ENCODE measurements at regions not wholly inside any gene's neighbourhood (a gene's known extent, or its start where the extent isn't known, plus 50 kb on each side); places are given as distances from the start of the nearest gene placed in this dataset.

GRCh38 chr13:107438251-107438650 is 777.1 kb downstream of the LIG4 start:
- no peaks in the 10 kb centered on the region for H4K20me1 ChIP-seq (ENCODE audit: insufficient read depth, low read length)
- Mint-ChIP-seq H3K9me3 (ENCODE audit: unreplicated experiment) (no peaks in the 10 kb centered on the region), H3K27ac (ENCODE audit: unreplicated experiment) (no peak overlapping the region), H3K4me3 (ENCODE audit: unreplicated experiment) (no peak overlapping the region), H3K27me3 (ENCODE audit: low read depth, unreplicated experiment) (no peaks in the 10 kb centered on the region), H3K36me3 (ENCODE audit: low read depth, unreplicated experiment) (no peaks in the 10 kb centered on the region), H3K4me1 (ENCODE audit: low read depth, unreplicated experiment) (peaks cover 9% of the 10 kb centered on the region)
- H3K4me2 ChIP-seq (ENCODE audit: low read length), result no peak overlapping the region
- H3K4me1 ChIP-seq (ENCODE audit: insufficient read depth, low read length), result peaks cover 7% of the 10 kb centered on the region
- no peak overlapping the region for H3K27ac ChIP-seq (ENCODE audit: low read depth, low read length)
- no peaks in the 10 kb centered on the region for H3K79me2 ChIP-seq (ENCODE audit: insufficient read depth, low read length)
- no peak overlapping the region for H2AFZ ChIP-seq (ENCODE audit: low read depth, low read length)
- H3K4me3 ChIP-seq (ENCODE audit: insufficient read depth, low read depth, low read length), result no peak overlapping the region
- no peak for TF ChIP-seq CTCF (IDR thresholded peaks at IDR 0.05; ENCODE audit: insufficient read depth, low read depth, low read length)
- no peak for TF ChIP-seq EZH2 (IDR thresholded peaks at IDR 0.05; ENCODE audit: insufficient read depth, low read length)
- no peak for FAIRE-seq
- no peak overlapping the region for H3K9ac ChIP-seq (ENCODE audit: low read length)
- no peaks in the 10 kb centered on the region for H3K9me3 ChIP-seq (ENCODE audit: insufficient read depth, low read depth, low read length)
- no peaks in the 10 kb centered on the region for H3K36me3 ChIP-seq (ENCODE audit: insufficient read depth, low read length)
- no peak for DNase-seq (ENCODE audit: low read depth)
- no peaks in the 10 kb centered on the region for H3K27me3 ChIP-seq (ENCODE audit: insufficient read depth, low read length)

GRCh38 chr13:107434347-107434746 is 781.0 kb downstream of the LIG4 start:
- no peak overlapping the region for H3K4me3 ChIP-seq (ENCODE audit: insufficient read depth, low read depth, low read length)
- H3K9ac ChIP-seq (ENCODE audit: low read length), result no peak overlapping the region
- Mint-ChIP-seq H3K9me3 (ENCODE audit: unreplicated experiment) (no peaks in the 10 kb centered on the region), H3K36me3 (ENCODE audit: low read depth, unreplicated experiment) (no peaks in the 10 kb centered on the region), H3K4me3 (ENCODE audit: unreplicated experiment) (no peak overlapping the region), H3K27ac (ENCODE audit: unreplicated experiment) (no peak overlapping the region), H3K4me1 (ENCODE audit: low read depth, unreplicated experiment) (peaks cover under 1% of the 10 kb centered on the region), H3K27me3 (ENCODE audit: low read depth, unreplicated experiment) (no peaks in the 10 kb centered on the region)
- H4K20me1 ChIP-seq (ENCODE audit: insufficient read depth, low read length), result no peaks in the 10 kb centered on the region
- H3K36me3 ChIP-seq (ENCODE audit: insufficient read depth, low read length), result no peaks in the 10 kb centered on the region
- no peaks in the 10 kb centered on the region for H3K79me2 ChIP-seq (ENCODE audit: insufficient read depth, low read length)
- H3K27ac ChIP-seq (ENCODE audit: low read depth, low read length), result no peak overlapping the region
- no peaks in the 10 kb centered on the region for H3K27me3 ChIP-seq (ENCODE audit: insufficient read depth, low read length)
- DNase-seq (ENCODE audit: low read depth) (no peak), FAIRE-seq (no peak)
- no peak overlapping the region for H3K4me2 ChIP-seq (ENCODE audit: low read length)
- H2AFZ ChIP-seq (ENCODE audit: low read depth, low read length), result no peak overlapping the region
- no peaks in the 10 kb centered on the region for H3K9me3 ChIP-seq (ENCODE audit: insufficient read depth, low read depth, low read length)
- H3K4me1 ChIP-seq (ENCODE audit: insufficient read depth, low read length), result no peaks in the 10 kb centered on the region
- no peak for TF ChIP-seq EZH2 (IDR thresholded peaks at IDR 0.05; ENCODE audit: insufficient read depth, low read length)
- TF ChIP-seq CTCF (IDR thresholded peaks at IDR 0.05; ENCODE audit: insufficient read depth, low read depth, low read length), result no peak

DNA sequence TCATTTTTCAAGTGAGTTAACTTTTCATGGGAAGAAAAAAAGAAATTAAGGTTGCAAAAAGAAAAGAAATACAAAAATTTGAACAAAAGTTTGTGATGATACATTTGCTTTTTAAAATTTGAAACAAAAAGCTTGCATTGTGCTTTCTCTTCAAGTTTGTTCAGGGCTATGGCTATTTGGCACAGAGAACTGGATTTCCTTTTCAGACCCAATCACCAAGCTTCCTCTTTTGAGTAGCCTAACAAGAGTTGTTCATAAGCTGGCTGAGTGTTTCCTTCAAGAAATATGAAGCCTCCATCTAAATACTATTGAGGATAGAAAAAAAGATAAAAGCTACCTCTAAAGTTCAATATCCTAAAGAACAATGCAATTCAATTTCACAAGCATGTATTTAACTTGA is 787.8 kb downstream of the LIG4 start:
- no peaks in the 10 kb centered on the region for H3K9me3 Mint-ChIP-seq (ENCODE audit: unreplicated experiment)
- Histone ChIP-seq H3K27me3 (ENCODE audit: insufficient read depth, low read length) (no peaks in the 10 kb centered on the region), H3K79me2 (ENCODE audit: insufficient read depth, low read length) (no peaks in the 10 kb centered on the region), H3K4me1 (ENCODE audit: insufficient read depth, low read length) (no peaks in the 10 kb centered on the region), H2AFZ (ENCODE audit: low read depth, low read length) (no peak overlapping the region), H3K4me3 (ENCODE audit: insufficient read depth, low read depth, low read length) (no peak overlapping the region), H3K36me3 (ENCODE audit: insufficient read depth, low read length) (no peaks in the 10 kb centered on the region), H3K4me2 (ENCODE audit: low read length) (no peak overlapping the region), H4K20me1 (ENCODE audit: insufficient read depth, low read length) (no peaks in the 10 kb centered on the region), H3K27ac (ENCODE audit: low read depth, low read length) (no peak overlapping the region), H3K9me3 (ENCODE audit: insufficient read depth, low read depth, low read length) (no peaks in the 10 kb centered on the region), H3K9ac (ENCODE audit: low read length) (no peak overlapping the region)
- no peaks in the 10 kb centered on the region for H3K4me1 Mint-ChIP-seq (ENCODE audit: low read depth, unreplicated experiment)
- no peak for DNase-seq (ENCODE audit: low read depth)
- H3K27ac Mint-ChIP-seq (ENCODE audit: unreplicated experiment), result no peak overlapping the region
- H3K27me3 Mint-ChIP-seq (ENCODE audit: low read depth, unreplicated experiment), result no peaks in the 10 kb centered on the region
- no peak for TF ChIP-seq EZH2 (IDR thresholded peaks at IDR 0.05; ENCODE audit: insufficient read depth, low read length)
- TF ChIP-seq CTCF (IDR thresholded peaks at IDR 0.05; ENCODE audit: insufficient read depth, low read depth, low read length), result no peak
- no peaks in the 10 kb centered on the region for H3K36me3 Mint-ChIP-seq (ENCODE audit: low read depth, unreplicated experiment)
- no peak for FAIRE-seq
- no peak overlapping the region for H3K4me3 Mint-ChIP-seq (ENCODE audit: unreplicated experiment)

Data from astrocyte (in vitro differentiated cells and primary cell).